ENCODE measurements at regions not wholly inside any gene's neighbourhood (a gene's known extent, or its start where the extent isn't known, plus 50 kb on each side); places are given as distances from the start of the nearest gene placed in this dataset.

GRCh38 chr10:44435196-44435595 is 50.3 kb upstream of the CXCL12 start:
- DNase-seq = no peak

GRCh38 chr10:44436240-44436639 is 51.3 kb upstream of the CXCL12 start:
- DNase-seq = no peak

GRCh38 chr10:44437840-44438511 is 53.1 kb upstream of the CXCL12 start:
- DNase-seq = no peak

- DNase-seq = no peak
These were observed 54.5 kb upstream of the CXCL12 start for GRCh38 chr10:44439239-44439957.

GRCh38 chr10:44439958-44440244 is 55.0 kb upstream of the CXCL12 start:
- DNase-seq = no peak

- DNase-seq = no peak
These were observed 72.4 kb upstream of the CXCL12 start for GRCh38 chr10:44457259-44457658.

GRCh38 chr10:44458671-44459413 is 73.9 kb upstream of the CXCL12 start:
- no peak for DNase-seq

- no peak for DNase-seq
These were observed 74.8 kb upstream of the CXCL12 start for GRCh38 chr10:44459671-44460070.

- no peak for DNase-seq
These were observed 75.5 kb upstream of the CXCL12 start for GRCh38 chr10:44460416-44460815.

- no peak for DNase-seq
These were observed 77.5 kb upstream of the CXCL12 start for GRCh38 chr10:44462338-44462914.

- no peak for DNase-seq
These were observed 78.7 kb upstream of the CXCL12 start for GRCh38 chr10:44463511-44464121.

- no peak for DNase-seq
These were observed 79.6 kb upstream of the CXCL12 start for GRCh38 chr10:44464503-44464902.

GRCh38 chr10:44465401-44466115 is 80.7 kb upstream of the CXCL12 start:
- DNase-seq = no peak

GRCh38 chr10:44466236-44466635 is 81.3 kb upstream of the CXCL12 start:
- no peak for DNase-seq

- DNase-seq = no peak
These were observed 82.2 kb upstream of the CXCL12 start for GRCh38 chr10:44467090-44467489.

GRCh38 chr10:44467900-44468299 is 83.0 kb upstream of the CXCL12 start:
- no peak for DNase-seq

- no peak for DNase-seq
These were observed 83.6 kb upstream of the CXCL12 start for GRCh38 chr10:44468525-44468924.

- no peak for DNase-seq
These were observed 84.1 kb upstream of the CXCL12 start for GRCh38 chr10:44468965-44469364.

GRCh38 chr10:44470784-44471183 is 85.9 kb upstream of the CXCL12 start:
- DNase-seq = no peak

GRCh38 chr10:44471410-44471809 is 86.5 kb upstream of the CXCL12 start:
- DNase-seq = no peak

- DNase-seq = no peak
These were observed 88.2 kb upstream of the CXCL12 start for GRCh38 chr10:44473146-44473545.

- DNase-seq = no peak
These were observed 91.6 kb upstream of the CXCL12 start for GRCh38 chr10:44476409-44477045.
